Loucy (cell line): ENCODE measurements at regions not wholly inside any gene's neighbourhood (a gene's known extent, or its start where the extent isn't known, plus 50 kb on each side); places are given as distances from the start of the nearest gene placed in this dataset.

Source experiments
- H2AFZ ChIP-seq: fragments of 200-600 bp; sonication (generic); 2 replicates; pipeline ENCODE4 v1.6.0; 2016; ENCODE audit warnings: antibody characterized with exemption, mild to moderate bottlenecking, low read length, moderate library complexity
- H3F3A ChIP-seq: fragments of 200-600 bp; 2 replicates; pipeline ENCODE4 v1.6.0; 2016; ENCODE audit warnings: antibody characterized with exemption, low read depth, mild to moderate bottlenecking
- H3K27me3 ChIP-seq: fragments of 200-600 bp; sonication (generic); 2 replicates; pipeline ENCODE4 v1.6.1; 2014; ENCODE audit warnings: low read length, mild to moderate bottlenecking; ENCODE audit not compliant: insufficient read depth, poor library complexity, severe bottlenecking
- H3K36me3 ChIP-seq: fragments of 200-600 bp; sonication (generic); 2 replicates; pipeline ENCODE4 v1.6.1; 2016; ENCODE audit warnings: low read length; ENCODE audit not compliant: insufficient read depth
- H3K4me1 ChIP-seq: fragments of 200-600 bp; sonication (generic); 2 replicates; pipeline ENCODE4 v1.5.1; 2014; ENCODE audit warnings: low read length, mild to moderate bottlenecking; ENCODE audit not compliant: insufficient read depth, poor library complexity, severe bottlenecking
- H3K4me2 ChIP-seq: fragments of 200-600 bp; sonication (generic); 2 replicates; pipeline ENCODE4 v1.6.0; 2014; ENCODE audit warnings: antibody characterized with exemption, low read length, low read depth, mild to moderate bottlenecking; ENCODE audit not compliant: poor library complexity, severe bottlenecking
- H3K4me3 ChIP-seq: fragments of 200-600 bp; sonication (generic); 2 replicates; pipeline ENCODE4 v1.5.1; 2014; ENCODE audit warnings: low read length, mild to moderate bottlenecking, mixed read lengths; ENCODE audit not compliant: poor library complexity, severe bottlenecking
- H3K79me2 ChIP-seq: fragments of 200-600 bp; sonication (generic); 2 replicates; pipeline ENCODE4 v1.6.1; 2014; ENCODE audit warnings: low read length; ENCODE audit not compliant: insufficient read depth
- H3K9ac ChIP-seq: fragments of 200-600 bp; sonication (generic); 2 replicates; pipeline ENCODE4 v1.6.0; 2014; ENCODE audit warnings: mild to moderate bottlenecking, low read depth, low read length, moderate library complexity; ENCODE audit not compliant: poor library complexity, severe bottlenecking
- H3K9me2 ChIP-seq: fragments of 200-600 bp; sonication (generic); replicated peaks from 2 replicates; pipeline ENCODE4 v1.6.1; 2016; ENCODE audit warnings: low read depth, low read length, mixed read lengths
- H3K9me3 ChIP-seq: fragments of 200-600 bp; sonication (generic); 2 replicates; pipeline ENCODE4 v1.6.1; 2014; ENCODE audit warnings: mild to moderate bottlenecking, antibody characterized with exemption, low read length, low read depth; ENCODE audit not compliant: insufficient read depth
- H4K20me1 ChIP-seq: fragments of 200-600 bp; sonication (generic); 2 replicates; pipeline ENCODE4 v1.6.0; 2014; ENCODE audit warnings: antibody characterized with exemption, low read length, mild to moderate bottlenecking; ENCODE audit not compliant: insufficient read depth, poor library complexity, severe bottlenecking
- EZH2phosphoT487 ChIP-seq: fragments of 200-600 bp; IDR thresholded peaks from 2 replicates; pipeline ENCODE4 v1.6.1; 2018; ENCODE audit warnings: antibody characterized with exemption, mild to moderate bottlenecking, moderate library complexity, borderline replicate concordance
- TF ChIP-seq, protein P1 (sequence below): fragments of 200-600 bp; sonication (generic); conservative IDR thresholded peaks from 2 replicates; pipeline ENCODE4 v1.5.1; 2014; ENCODE audit warnings: mild to moderate bottlenecking, antibody characterized with exemption, low read length

DNA sequence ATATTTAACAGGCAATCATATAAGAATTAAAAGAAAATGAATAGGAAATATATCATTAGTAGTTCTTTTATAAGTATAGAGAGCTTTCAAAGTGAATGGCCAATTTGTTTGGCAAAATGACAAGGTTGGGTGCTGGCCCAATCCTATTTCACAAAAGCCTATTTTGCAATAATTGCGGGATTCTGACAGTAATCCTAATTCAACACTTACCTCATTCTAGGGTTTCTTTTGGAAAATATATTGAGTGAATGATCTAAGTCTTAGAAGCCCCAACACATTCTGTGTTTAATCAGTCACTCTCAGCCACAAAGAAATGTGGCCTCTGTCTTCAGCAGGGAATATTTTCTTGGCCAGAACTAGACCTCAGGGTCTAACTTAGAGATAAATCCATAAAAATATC, 835.9 kb upstream of the ZNF608 start:
- no peaks in the 10 kb centered on the region for H3F3A ChIP-seq
- no peaks in the 10 kb centered on the region for H3K9me3 ChIP-seq
- no peak overlapping the region for H3K4me3 ChIP-seq
- no peaks in the 10 kb centered on the region for H3K4me1 ChIP-seq
- H3K9ac ChIP-seq = no peak overlapping the region
- no peak for TF ChIP-seq EZH2phosphoT487
- TF ChIP-seq, protein P1, sequence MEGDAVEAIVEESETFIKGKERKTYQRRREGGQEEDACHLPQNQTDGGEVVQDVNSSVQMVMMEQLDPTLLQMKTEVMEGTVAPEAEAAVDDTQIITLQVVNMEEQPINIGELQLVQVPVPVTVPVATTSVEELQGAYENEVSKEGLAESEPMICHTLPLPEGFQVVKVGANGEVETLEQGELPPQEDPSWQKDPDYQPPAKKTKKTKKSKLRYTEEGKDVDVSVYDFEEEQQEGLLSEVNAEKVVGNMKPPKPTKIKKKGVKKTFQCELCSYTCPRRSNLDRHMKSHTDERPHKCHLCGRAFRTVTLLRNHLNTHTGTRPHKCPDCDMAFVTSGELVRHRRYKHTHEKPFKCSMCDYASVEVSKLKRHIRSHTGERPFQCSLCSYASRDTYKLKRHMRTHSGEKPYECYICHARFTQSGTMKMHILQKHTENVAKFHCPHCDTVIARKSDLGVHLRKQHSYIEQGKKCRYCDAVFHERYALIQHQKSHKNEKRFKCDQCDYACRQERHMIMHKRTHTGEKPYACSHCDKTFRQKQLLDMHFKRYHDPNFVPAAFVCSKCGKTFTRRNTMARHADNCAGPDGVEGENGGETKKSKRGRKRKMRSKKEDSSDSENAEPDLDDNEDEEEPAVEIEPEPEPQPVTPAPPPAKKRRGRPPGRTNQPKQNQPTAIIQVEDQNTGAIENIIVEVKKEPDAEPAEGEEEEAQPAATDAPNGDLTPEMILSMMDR = no peak
- no peaks in the 10 kb centered on the region for H4K20me1 ChIP-seq
- no peaks in the 10 kb centered on the region for H3K9me2 ChIP-seq
- H3K79me2 ChIP-seq = no peaks in the 10 kb centered on the region
- no peaks in the 10 kb centered on the region for H3K36me3 ChIP-seq
- H3K4me2 ChIP-seq = no peak overlapping the region
- H2AFZ ChIP-seq = no peak overlapping the region
- H3K27me3 ChIP-seq = no peaks in the 10 kb centered on the region

DNA sequence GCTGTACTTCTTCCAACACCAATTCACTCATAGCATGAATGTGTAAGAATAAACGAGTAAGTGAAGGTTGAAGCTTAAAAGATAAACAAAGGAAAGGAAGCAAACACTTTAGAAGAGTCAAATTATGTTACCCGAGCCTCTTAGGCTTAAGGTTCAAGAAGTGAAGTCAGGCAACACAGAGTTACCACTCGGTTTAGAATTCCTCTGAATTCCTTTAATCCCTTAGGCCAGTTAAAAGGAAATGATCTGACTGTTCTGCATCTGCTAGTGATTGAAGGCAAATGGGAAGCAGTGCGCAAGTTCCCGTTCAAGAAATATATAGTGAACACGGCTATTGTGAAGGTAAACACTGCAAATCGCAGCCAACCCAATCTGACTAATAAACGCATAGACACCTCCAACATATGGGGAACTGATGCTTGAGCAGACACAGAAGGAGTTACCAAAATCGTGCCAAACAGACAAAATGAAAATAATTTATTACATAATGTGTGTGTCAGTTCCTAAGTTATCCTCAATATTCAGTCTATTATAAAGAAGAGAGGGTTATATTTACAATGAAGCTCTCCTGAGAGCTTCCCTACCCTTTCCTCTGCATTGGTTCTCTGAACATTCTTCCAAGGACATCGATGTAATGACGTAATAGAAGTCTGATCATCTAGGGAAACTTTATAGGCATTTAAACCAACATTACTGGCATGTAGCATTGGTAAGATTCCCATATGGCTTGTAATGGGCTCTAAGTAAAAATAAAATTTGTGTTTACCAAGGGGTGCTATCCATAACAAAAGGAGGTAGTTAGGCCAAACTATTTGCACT, 837.1 kb upstream of the ZNF608 start:
- Histone ChIP-seq H3K4me1 (no peaks in the 10 kb centered on the region), H3K9me2 (no peaks in the 10 kb centered on the region), H3F3A (no peaks in the 10 kb centered on the region), H3K9me3 (no peaks in the 10 kb centered on the region), H3K79me2 (no peaks in the 10 kb centered on the region), H3K9ac (no peak overlapping the region), H3K27me3 (no peaks in the 10 kb centered on the region), H3K4me2 (no peak overlapping the region), H3K4me3 (no peak overlapping the region), H4K20me1 (no peaks in the 10 kb centered on the region), H2AFZ (no peak overlapping the region), H3K36me3 (no peaks in the 10 kb centered on the region)
- TF ChIP-seq, protein P1 = no peak
- no peak for TF ChIP-seq EZH2phosphoT487

DNA sequence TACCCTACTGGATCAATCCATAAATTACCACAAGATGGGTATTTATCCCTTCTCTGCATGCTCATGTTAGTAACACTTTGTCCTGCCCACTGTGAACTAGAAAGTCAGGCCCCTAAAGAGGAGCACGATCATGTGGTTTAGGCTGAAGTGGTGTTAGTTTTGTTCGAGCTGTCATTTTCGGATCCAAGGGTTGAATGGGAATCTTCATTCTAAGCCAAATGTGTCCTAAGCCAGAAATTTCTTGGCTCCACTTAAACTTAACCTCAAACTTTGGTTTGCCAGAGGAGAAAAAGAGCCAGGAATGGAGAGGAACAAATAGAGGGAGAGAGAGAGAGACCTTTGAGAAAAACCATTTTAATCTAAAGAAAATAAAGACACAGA, 837.7 kb upstream of the ZNF608 start:
- no peaks in the 10 kb centered on the region for H3K9me3 ChIP-seq
- no peak overlapping the region for H3K9ac ChIP-seq
- H3K4me1 ChIP-seq = no peaks in the 10 kb centered on the region
- no peaks in the 10 kb centered on the region for H4K20me1 ChIP-seq
- H3K79me2 ChIP-seq = no peaks in the 10 kb centered on the region
- H3K36me3 ChIP-seq = no peaks in the 10 kb centered on the region
- H3K27me3 ChIP-seq = no peaks in the 10 kb centered on the region
- no peaks in the 10 kb centered on the region for H3K9me2 ChIP-seq
- H3K4me3 ChIP-seq = no peak overlapping the region
- TF ChIP-seq, protein P1 = no peak
- no peak for TF ChIP-seq EZH2phosphoT487
- H3F3A ChIP-seq = no peaks in the 10 kb centered on the region
- no peak overlapping the region for H2AFZ ChIP-seq
- H3K4me2 ChIP-seq = no peak overlapping the region
